Tibial nerve (tissue), 3 donors: ENCODE measurements at regions not wholly inside any gene's neighbourhood (a gene's known extent, or its start where the extent isn't known, plus 50 kb on each side); places are given as distances from the start of the nearest gene placed in this dataset.

Experiments used
- POLR2A ChIP-seq, 2 donors: fragments of 450-650 bp; IDR thresholded peaks; one replicate each; pipeline ENCODE4 v1.6.1; 2017; ENCODE audit warnings: antibody characterized with exemption in 2 of 2, mild to moderate bottlenecking in 2 of 2, moderate library complexity in 2 of 2
- TF ChIP-seq, protein P1 (sequence below), 5 experiments: fragments of 200-600 bp in 3 of 5; fragments of 450-650 bp in 2 of 5; sonication (generic) in 3 of 5; IDR thresholded peaks; one replicate each; pipeline ENCODE4 v1.5.1; 2016 to 2019; ENCODE audit warnings: antibody characterized with exemption in 5 of 5, mild to moderate bottlenecking in 3 of 5, moderate library complexity in 2 of 5

DNA sequence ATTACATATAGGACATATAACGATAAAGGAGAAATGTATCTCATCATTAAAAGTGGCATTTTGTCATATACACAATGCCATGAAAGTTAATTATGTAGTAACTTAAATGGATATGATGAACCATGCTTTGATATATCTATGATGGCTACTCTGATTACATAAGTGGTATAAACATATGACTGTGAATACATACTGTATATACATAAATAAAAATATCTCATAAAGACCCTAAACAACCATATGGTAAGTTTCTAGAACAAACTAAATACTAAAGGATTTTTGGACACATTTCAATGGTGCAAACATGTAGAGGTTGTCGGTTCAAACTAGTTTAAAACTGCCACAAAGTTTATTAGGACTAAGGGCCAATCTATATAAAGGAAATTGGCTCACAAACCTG, 849.6 kb upstream of the INTU start:
- TF ChIP-seq, protein P1, sequence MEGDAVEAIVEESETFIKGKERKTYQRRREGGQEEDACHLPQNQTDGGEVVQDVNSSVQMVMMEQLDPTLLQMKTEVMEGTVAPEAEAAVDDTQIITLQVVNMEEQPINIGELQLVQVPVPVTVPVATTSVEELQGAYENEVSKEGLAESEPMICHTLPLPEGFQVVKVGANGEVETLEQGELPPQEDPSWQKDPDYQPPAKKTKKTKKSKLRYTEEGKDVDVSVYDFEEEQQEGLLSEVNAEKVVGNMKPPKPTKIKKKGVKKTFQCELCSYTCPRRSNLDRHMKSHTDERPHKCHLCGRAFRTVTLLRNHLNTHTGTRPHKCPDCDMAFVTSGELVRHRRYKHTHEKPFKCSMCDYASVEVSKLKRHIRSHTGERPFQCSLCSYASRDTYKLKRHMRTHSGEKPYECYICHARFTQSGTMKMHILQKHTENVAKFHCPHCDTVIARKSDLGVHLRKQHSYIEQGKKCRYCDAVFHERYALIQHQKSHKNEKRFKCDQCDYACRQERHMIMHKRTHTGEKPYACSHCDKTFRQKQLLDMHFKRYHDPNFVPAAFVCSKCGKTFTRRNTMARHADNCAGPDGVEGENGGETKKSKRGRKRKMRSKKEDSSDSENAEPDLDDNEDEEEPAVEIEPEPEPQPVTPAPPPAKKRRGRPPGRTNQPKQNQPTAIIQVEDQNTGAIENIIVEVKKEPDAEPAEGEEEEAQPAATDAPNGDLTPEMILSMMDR (IDR thresholded peaks at IDR 0.05) = no peak
- TF ChIP-seq POLR2A (IDR thresholded peaks at IDR 0.05) = no peak
